ENCODE measurements at regions not wholly inside any gene's neighbourhood (a gene's known extent, or its start where the extent isn't known, plus 50 kb on each side); places are given as distances from the start of the nearest gene placed in this dataset.

DNA sequence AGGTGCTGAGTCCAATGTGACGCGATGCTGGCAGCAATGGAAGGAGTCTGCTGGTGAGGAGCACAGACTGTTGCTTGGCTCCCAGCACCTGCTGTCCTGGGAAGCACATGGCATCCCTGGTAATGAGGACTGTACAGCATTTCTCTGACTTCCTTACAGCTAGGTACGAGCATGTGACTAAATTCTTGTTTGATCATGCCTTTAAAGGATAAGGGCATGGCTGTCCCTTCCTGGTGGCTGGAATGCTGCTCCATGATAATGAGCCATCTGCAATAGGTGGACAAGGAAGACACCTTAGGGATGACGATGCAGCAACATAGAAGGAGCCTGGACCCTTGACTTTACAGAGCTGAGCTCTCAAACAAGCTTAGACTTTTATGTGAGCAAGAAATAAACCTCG, 278.0 kb upstream of the SPRED2 start:
- TF ChIP-seq, protein P1, sequence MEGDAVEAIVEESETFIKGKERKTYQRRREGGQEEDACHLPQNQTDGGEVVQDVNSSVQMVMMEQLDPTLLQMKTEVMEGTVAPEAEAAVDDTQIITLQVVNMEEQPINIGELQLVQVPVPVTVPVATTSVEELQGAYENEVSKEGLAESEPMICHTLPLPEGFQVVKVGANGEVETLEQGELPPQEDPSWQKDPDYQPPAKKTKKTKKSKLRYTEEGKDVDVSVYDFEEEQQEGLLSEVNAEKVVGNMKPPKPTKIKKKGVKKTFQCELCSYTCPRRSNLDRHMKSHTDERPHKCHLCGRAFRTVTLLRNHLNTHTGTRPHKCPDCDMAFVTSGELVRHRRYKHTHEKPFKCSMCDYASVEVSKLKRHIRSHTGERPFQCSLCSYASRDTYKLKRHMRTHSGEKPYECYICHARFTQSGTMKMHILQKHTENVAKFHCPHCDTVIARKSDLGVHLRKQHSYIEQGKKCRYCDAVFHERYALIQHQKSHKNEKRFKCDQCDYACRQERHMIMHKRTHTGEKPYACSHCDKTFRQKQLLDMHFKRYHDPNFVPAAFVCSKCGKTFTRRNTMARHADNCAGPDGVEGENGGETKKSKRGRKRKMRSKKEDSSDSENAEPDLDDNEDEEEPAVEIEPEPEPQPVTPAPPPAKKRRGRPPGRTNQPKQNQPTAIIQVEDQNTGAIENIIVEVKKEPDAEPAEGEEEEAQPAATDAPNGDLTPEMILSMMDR (IDR thresholded peaks at IDR 0.05; ENCODE audit: poor library complexity): no peak
- TF ChIP-seq EZH2 (IDR thresholded peaks at IDR 0.05; ENCODE audit: borderline replicate concordance) (no peak), EZH2phosphoT487 (IDR thresholded peaks at IDR 0.05; ENCODE audit: low read depth, severe bottlenecking, unreplicated experiment) (no peak)
